ENCODE measurements at regions not wholly inside any gene's neighbourhood (a gene's known extent, or its start where the extent isn't known, plus 50 kb on each side); places are given as distances from the start of the nearest gene placed in this dataset.
A peak's percentile ranks its signal among the peaks of the same experiment; 100 is the strongest.

- Mint-ChIP-seq H3K4me3 (no peak overlapping the region), H3K36me3 (no peaks in the 10 kb centered on the region), H3K4me1 (peaks cover 51% of the 10 kb centered on the region), H3K9me3 (no peaks in the 10 kb centered on the region), H3K27ac (peak overlapping the region; percentile 23)
- DNase-seq (ENCODE audit: low spot score in 2 of 2) (no peak), ATAC-seq (no peak)
These were observed 121.0 kb upstream of the FUT8 start for GRCh38 chr14:65291531-65291930.

DNA sequence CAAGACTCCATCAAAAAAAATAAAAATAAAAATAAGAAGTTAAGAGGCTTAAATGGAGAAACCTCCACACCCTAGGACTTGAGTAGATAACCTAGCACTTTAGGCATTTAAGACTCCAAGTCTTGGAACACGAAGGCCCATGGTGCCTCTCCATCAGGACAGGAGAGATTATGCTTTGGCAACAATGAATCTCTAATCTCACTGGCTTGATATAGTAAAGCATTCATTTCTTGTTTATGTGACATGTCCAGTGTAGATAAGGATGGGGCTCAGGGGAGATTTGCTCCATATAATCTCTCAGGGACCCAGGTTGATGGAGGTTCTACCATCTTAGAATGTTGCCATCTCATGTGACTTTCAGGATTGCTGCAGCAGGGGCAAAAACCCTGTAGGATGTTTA lies 117.7 kb upstream of the FUT8 start:
- Mint-ChIP-seq H3K4me1 (peaks cover 26% of the 10 kb centered on the region), H3K27ac (no peak overlapping the region), H3K9me3 (no peaks in the 10 kb centered on the region), H3K36me3 (no peaks in the 10 kb centered on the region), H3K4me3 (no peak overlapping the region)
- ATAC-seq (no peak), DNase-seq (ENCODE audit: low spot score in 2 of 2) (no peak)

DNA sequence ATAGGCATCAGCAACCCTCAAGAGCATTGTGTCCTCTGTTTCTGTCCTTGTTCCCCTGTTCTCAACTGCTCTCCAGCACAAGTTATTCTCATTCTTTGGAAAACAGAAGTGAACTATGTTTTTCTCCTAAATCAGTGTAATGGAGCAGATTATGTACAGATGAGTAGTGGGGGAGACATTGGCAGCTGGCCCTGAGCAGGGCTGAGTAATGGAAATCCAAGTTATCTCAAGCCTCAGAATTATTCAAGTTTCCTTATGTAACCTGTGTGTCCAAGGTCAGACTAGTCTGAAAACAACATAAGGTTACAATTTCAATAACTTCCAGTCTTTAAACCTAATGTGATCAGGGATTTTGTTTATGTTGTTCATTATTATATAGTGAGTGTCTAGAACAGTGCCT lies 116.1 kb upstream of the FUT8 start:
- Mint-ChIP-seq H3K27ac (no peak overlapping the region), H3K4me1 (peaks cover 13% of the 10 kb centered on the region), H3K9me3 (no peaks in the 10 kb centered on the region), H3K4me3 (no peak overlapping the region), H3K36me3 (no peaks in the 10 kb centered on the region)
- ATAC-seq (no peak), DNase-seq (ENCODE audit: low spot score in 2 of 2) (no peak)

DNA sequence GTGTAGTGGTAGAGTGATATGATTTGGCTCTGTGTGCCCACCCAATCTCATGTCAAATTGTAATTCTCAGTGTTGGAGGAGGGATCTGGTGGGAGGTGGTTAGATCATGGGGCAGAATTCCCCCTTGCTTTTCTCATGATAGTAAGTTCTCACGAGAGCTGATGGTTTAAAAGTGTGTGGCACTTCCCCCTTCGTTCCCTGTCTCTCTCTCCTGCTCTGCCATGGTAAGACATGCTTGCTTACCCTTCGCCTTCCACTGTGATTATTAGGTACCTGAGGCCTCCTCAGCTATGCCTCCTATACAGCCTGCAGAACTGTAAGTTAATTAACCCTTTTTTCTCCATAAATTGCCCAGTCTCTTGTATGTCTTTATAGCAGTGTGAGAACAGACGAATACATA lies 115.7 kb upstream of the FUT8 start:
- DNase-seq (ENCODE audit: low spot score in 2 of 2): no peak
- Mint-ChIP-seq H3K36me3 (no peaks in the 10 kb centered on the region), H3K4me3 (no peak overlapping the region), H3K4me1 (peaks cover 11% of the 10 kb centered on the region), H3K27ac (no peak overlapping the region), H3K9me3 (no peaks in the 10 kb centered on the region)
- no peak for ATAC-seq

DNA sequence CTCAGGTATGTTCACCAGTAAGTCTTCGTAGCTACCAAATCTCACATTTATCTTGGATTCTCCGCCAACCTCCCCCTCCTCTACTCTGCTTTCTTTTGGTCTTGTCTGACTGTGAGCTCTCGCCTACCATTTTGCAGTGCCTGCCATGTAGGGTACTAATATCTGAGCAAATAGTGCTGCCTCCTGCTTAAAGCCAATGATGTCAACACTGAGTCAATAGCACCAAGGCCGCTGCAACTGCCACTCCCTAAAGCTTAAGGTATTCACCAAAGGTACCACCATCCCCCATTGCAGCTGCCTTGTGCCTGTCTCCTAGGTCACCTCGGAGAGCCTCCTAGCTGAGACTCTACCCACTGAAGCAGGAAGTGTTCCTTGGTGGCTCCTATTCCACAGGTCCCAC lies 114.8 kb upstream of the FUT8 start:
- Mint-ChIP-seq H3K4me1 (peaks cover 15% of the 10 kb centered on the region), H3K9me3 (no peaks in the 10 kb centered on the region), H3K36me3 (no peaks in the 10 kb centered on the region), H3K4me3 (no peak overlapping the region), H3K27ac (peak overlapping the region; percentile 36)
- DNase-seq (ENCODE audit: low spot score in 2 of 2): no peak
- ATAC-seq: no peak

DNA sequence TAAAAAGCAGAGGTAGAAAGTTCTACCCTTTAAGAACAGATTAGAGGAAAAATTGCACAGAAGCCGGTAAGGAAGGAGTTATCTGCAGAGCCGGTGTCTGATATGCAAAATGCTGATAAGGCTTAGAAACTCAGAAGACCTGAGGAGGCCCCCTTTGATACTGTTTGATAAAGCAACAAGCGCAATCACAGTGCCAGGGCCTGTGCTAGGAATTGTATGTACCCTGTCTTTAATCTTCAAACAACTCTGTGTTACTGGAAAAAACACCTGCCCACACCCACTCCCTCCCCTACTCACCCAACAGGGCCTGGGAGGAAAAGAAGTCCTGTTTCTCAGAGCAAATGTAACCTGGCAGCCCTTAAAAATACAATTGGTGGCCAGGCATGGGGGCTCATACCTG lies 112.7 kb upstream of the FUT8 start:
- DNase-seq (ENCODE audit: low spot score in 2 of 2) (no peak), ATAC-seq (no peak)
- Mint-ChIP-seq H3K4me3 (peak overlapping the region; percentile 2), H3K27ac (no peak overlapping the region), H3K36me3 (peaks cover 5% of the 10 kb centered on the region), H3K9me3 (no peaks in the 10 kb centered on the region), H3K4me1 (peaks cover 36% of the 10 kb centered on the region)

DNA sequence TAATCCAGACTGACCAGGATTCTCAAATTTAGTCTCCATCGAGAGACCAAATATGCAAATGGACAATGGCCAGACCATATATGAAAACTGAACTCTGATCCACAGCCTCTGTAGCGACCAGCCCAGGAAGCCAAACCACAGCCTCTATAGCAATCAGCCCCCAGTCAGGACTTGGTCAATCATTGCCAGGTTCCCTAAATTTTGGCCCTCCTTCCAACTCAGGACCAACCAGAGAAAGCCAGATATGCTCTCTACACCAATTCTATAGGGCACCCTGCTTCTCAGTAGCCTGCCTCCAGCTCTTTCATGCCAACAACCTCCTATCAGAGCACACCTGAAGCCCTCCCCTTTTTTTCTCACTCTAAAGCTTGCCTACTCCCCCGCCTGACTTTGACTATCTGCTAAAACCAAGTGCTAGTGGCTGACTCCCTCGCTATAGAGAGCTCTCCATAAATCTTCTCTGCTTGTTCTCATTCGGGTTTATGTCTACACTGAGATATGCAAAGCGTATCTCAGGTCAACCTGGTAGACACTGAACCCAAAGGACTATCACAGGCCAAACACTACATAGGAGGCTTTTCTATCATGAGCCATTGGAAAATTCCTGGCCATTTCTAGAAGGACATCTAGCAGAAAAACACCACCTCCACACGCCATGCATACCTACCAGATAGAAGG lies 110.5 kb upstream of the FUT8 start:
- DNase-seq (ENCODE audit: low spot score in 2 of 2): no peak
- peak; percentile 45 for ATAC-seq
- Mint-ChIP-seq H3K4me1 (peaks cover 49% of the 10 kb centered on the region), H3K27ac (peak overlapping the region; percentile 74), H3K4me3 (peak overlapping the region; percentile 72), H3K36me3 (peaks cover 5% of the 10 kb centered on the region), H3K9me3 (no peaks in the 10 kb centered on the region)

DNA sequence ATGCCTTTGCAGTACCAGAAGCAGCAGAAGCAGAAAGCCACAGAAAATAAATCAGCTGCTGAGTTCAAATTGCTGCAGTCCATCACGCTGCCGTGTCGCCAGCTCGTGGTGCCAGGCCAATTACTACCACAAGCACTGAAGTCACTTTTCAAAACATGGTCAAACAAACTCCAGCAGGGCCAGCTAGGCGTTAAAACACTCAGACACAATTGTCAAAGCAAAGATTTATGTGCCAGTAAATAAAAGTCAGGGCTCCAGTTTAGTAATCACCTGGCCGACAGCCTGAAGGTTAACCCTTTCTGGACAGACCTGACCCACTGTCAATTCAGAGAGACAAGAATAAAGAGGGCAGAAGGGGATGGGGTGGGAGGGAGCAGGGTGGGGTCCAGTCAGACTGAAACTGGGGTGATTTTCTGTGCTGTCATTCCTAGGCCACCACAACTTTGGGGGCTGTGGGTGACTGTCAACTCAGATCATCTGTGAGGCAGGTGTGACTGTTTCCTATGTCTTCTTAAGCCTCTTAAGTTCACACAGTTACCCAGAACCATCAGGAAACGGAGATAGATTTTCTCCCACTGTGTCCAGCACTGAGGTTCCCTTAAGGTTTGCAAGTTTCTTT lies 109.8 kb upstream of the FUT8 start:
- Mint-ChIP-seq H3K27ac (peak overlapping the region; percentile 74), H3K36me3 (peaks cover 5% of the 10 kb centered on the region), H3K4me1 (peaks cover 48% of the 10 kb centered on the region), H3K4me3 (peak overlapping the region; percentile 72), H3K9me3 (no peaks in the 10 kb centered on the region)
- DNase-seq (ENCODE audit: low spot score in 2 of 2) (peak in 1 of 2 donors; percentile 84), ATAC-seq (peak; percentile 96)

GRCh38 chr14:65303190-65303898 lies 109.2 kb upstream of the FUT8 start:
- DNase-seq (ENCODE audit: low spot score in 2 of 2) (no peak), ATAC-seq (peak; percentile 6)
- H3K4me3 Mint-ChIP-seq: peak overlapping the region; percentile 72
- peaks cover 5% of the 10 kb centered on the region for H3K36me3 Mint-ChIP-seq
- peaks cover 45% of the 10 kb centered on the region for H3K4me1 Mint-ChIP-seq
- H3K27ac Mint-ChIP-seq: peak overlapping the region; percentile 74
- no peaks in the 10 kb centered on the region for H3K9me3 Mint-ChIP-seq

DNA sequence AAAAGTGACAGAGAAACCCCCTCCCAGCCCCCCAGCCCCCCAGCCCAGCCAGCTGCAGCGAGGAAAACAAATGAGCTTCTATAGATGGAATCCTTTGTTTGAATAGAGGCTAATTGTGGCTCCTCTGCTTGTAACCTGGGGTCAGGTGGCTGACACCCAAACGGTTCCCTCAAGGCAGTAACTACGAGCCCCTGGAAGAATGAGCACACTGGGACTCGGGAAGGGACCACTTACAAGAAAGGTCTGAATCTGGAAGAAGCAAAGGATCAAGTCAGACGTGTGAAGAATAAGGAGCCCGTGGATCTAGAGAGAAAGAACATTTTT lies 108.7 kb upstream of the FUT8 start:
- Mint-ChIP-seq H3K27ac (peak overlapping the region; percentile 74), H3K9me3 (no peaks in the 10 kb centered on the region), H3K4me3 (peak overlapping the region; percentile 72), H3K4me1 (peaks cover 45% of the 10 kb centered on the region), H3K36me3 (peaks cover 5% of the 10 kb centered on the region)
- DNase-seq (ENCODE audit: low spot score in 2 of 2) (no peak), ATAC-seq (no peak)

DNA sequence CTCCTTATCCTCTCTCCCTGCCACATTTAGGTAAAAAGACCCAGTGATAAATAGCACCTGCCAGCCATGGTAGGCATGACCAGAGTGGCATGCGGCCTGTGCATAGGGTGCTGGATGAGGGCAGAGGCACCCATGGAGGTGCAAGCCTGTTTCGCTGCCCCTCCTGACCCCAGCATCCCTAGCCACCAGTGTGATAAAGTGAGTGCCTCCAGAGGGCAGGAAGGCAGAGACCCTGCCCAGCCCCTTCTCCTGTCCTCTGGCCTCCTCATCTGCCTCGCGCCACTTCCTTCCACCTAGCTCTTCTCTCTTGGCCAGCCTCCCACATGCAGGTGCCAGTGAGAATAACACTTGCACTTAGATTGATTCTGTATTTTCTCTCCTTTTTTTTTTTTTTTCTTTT lies 108.3 kb upstream of the FUT8 start:
- DNase-seq (ENCODE audit: low spot score in 2 of 2) (no peak), ATAC-seq (no peak)
- Mint-ChIP-seq H3K4me3 (peak overlapping the region; percentile 72), H3K27ac (peak overlapping the region; percentile 74), H3K9me3 (no peaks in the 10 kb centered on the region), H3K36me3 (peaks cover 5% of the 10 kb centered on the region), H3K4me1 (peaks cover 45% of the 10 kb centered on the region)

DNA sequence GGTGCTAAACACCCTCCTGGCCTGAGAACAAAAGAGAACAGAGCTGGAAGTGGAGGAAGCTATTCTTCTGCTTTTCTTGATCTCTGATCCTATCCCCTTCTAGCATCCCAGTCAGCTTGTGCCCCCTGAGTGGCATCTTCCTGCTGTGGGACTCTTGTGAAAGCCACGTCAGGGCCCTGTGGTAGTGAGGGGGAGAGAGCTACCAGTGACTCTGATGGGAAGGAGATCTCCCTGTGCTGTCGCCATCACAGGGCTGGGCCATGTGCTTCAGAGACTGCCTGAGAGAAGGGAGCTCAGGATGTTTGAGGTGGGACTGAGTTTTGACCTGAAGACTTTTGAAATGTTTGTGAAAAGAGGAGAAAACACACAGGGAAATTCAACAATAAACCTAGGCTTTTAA lies 107.6 kb upstream of the FUT8 start:
- H3K36me3 Mint-ChIP-seq: peaks cover 5% of the 10 kb centered on the region

DNA sequence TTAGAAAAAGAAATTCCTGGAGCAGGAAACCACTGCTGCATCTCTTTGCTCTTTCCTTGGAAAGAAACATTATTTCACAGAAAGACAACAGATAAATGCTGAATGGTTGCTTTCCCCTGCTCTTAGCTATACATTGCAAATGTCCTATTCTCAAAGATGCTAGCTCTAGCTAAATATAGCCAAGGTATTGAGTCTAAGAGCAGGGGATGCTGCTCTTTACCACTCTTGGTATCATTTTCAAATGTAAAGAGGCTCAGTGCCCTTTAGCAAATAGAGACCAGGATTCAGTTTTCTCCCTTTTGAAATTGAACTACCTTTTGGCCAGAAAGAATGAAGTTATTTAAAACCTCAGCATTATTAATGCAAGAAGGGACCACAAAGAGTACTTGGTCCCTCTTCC lies 104.0 kb upstream of the FUT8 start:
- ATAC-seq (no peak), DNase-seq (ENCODE audit: low spot score in 2 of 2) (no peak)
- Mint-ChIP-seq H3K27ac (no peak overlapping the region), H3K36me3 (peaks cover 5% of the 10 kb centered on the region), H3K9me3 (no peaks in the 10 kb centered on the region), H3K4me3 (no peak overlapping the region), H3K4me1 (peaks cover 26% of the 10 kb centered on the region)

More for the DNA sequence above, 107.6 kb upstream of the FUT8 start:
- Mint-ChIP-seq H3K27ac (peak overlapping the region; percentile 74), H3K9me3 (no peaks in the 10 kb centered on the region), H3K4me1 (peaks cover 45% of the 10 kb centered on the region), H3K4me3 (peak overlapping the region; percentile 72)
- DNase-seq (ENCODE audit: low spot score in 2 of 2) (no peak), ATAC-seq (no peak)

DNA sequence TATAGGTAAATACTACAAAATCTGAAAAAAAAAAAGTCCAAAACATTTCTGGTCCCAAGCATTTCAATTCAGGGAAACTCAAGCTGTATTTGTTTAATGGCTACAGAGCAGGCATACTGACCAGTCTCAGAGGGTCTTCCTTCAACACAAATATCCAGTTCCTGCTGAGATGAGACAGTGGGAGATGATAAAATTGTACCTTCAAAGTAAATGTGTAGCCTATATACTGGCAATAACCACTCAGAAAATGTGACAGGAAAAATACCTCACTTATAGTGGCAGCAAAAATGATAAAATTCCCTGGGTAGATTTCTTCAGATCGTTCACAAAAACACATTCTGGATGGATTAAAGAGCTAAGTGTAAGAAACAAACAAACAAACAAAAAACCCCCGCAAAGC lies 102.0 kb upstream of the FUT8 start:
- no peak for DNase-seq (ENCODE audit: low spot score in 2 of 2)
- ATAC-seq: no peak
- H3K27ac Mint-ChIP-seq: no peak overlapping the region
- no peaks in the 10 kb centered on the region for H3K36me3 Mint-ChIP-seq
- H3K4me3 Mint-ChIP-seq: no peak overlapping the region
- H3K4me1 Mint-ChIP-seq: peaks cover 5% of the 10 kb centered on the region
- no peaks in the 10 kb centered on the region for H3K9me3 Mint-ChIP-seq

- no peak for DNase-seq (ENCODE audit: low spot score in 2 of 2)
- Mint-ChIP-seq H3K9me3 (no peaks in the 10 kb centered on the region), H3K27ac (no peak overlapping the region), H3K4me1 (no peaks in the 10 kb centered on the region), H3K36me3 (no peaks in the 10 kb centered on the region), H3K4me3 (no peak overlapping the region)
- no peak for ATAC-seq
These were observed 99.7 kb upstream of the FUT8 start for GRCh38 chr14:65312859-65313258.

All from stimulated activated effector memory CD8-positive, alpha-beta T cell treated with anti-CD3 and anti-CD28 coated beads, Interleukin-12 subunit alpha, Interleukin-12 subunit beta, amount 100 ng/mL, for 72 hours (primary cell).